ENCODE measurements at regions not wholly inside any gene's neighbourhood (a gene's known extent, or its start where the extent isn't known, plus 50 kb on each side); places are given as distances from the start of the nearest gene placed in this dataset.
"Not testable (repeated sequence)": the region's sequence is repeated elsewhere in the genome, so short reads cannot be mapped to it uniquely, and the experiment has no call there.

DNA sequence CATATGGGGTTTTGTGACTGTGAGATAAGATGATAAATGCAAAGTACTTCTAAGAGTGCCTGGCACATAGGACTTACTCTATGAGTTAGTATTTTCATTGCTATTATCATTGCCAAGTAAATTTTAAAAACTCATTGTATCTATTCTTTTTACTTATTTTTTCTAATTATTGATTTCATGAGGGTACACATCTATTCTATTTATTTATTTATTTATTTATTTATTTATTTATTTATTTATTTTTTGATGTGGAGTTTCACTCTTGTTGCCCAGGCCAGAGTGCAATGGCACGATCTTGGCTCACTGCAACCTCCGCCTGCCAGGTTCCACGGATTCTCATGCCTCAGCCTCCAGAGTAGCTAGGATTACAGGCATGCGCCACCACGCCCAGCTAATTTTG is 556.6 kb upstream of the DIAPH2 start:
- DNase-seq; intact Hi-C loops (cut with DNase I): not testable (repeated sequence)

GRCh38 chrX:96140796-96141195 is 543.8 kb upstream of the DIAPH2 start:
- intact Hi-C loops (cut with DNase I) = no loop called here

GRCh38 chrX:96147681-96148080 is 537.0 kb upstream of the DIAPH2 start:
- no peak for DNase-seq
- intact Hi-C loops (cut with DNase I) = no loop called here

More at GRCh38 chrX:96140796-96141195, 543.8 kb upstream of the DIAPH2 start:
- DNase-seq = no peak

DNA sequence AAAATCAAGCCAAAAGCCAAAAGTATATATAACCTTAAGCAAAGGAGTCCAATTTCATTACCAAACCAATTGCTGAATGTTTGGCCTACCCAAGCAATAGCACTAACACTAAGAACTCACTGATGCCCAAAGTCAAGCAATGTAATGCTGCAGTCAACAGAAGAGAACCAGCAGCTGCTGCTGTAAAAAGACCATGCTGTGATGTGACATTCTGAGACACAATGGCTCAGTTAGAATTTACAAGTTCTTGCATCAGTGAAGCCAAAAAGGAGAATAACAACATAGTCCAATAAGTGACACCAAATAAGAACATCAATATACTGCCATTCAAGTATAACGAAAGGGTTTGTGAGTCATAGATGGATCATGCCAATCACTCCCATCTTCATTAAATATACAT is 514.0 kb upstream of the DIAPH2 start:
- intact Hi-C loops (cut with DNase I) = no loop called here
- no peak for DNase-seq

GRCh38 chrX:96176921-96177320 is 507.7 kb upstream of the DIAPH2 start:
- DNase-seq = no peak
- intact Hi-C loops (cut with DNase I) = no loop called here

GRCh38 chrX:96181605-96182004 is 503.0 kb upstream of the DIAPH2 start:
- intact Hi-C loops (cut with DNase I) = no loop called here
- no peak for DNase-seq

DNA sequence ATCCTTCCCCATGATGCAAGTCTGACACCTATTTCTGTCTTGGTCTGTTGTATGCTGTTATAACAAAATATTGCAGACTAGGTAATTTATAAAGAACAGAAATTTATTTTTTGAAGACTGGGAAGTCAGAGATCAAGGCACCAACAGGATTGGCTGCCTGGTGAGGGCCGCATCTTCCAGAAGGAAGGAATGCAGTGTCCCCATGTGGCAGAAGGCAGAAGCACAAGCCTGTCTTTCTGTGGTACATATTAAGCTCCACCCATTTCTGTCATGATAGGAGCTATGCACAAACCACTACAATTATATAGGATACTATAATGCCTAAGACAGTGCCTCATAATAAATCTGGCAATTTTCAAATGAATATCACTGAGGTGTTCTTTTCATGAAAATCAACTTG is 502.3 kb upstream of the DIAPH2 start:
- intact Hi-C loops (cut with DNase I) = no loop called here
- DNase-seq = peak in 1 of 42 donors; percentile 10

DNA sequence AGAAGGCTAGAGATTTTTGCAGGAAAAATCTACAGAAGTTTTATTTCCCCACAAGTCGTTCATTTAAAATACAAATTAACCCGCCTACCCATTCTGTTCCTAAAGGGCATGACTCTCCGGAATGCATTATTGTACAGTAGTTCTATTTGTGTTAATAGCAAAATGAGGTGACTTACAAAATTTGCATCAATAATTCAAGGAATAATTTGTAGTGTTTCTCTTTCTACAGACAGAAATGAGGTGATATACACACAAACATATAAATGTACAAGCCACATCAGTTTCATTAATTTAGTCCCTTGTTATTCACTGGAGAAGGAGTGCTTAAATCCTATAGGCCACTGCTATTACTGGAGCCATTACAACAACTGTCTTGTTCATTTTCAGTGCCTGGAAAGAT is 501.3 kb upstream of the DIAPH2 start:
- DNase-seq = no peak
- intact Hi-C loops (cut with DNase I) = no loop called here

DNA sequence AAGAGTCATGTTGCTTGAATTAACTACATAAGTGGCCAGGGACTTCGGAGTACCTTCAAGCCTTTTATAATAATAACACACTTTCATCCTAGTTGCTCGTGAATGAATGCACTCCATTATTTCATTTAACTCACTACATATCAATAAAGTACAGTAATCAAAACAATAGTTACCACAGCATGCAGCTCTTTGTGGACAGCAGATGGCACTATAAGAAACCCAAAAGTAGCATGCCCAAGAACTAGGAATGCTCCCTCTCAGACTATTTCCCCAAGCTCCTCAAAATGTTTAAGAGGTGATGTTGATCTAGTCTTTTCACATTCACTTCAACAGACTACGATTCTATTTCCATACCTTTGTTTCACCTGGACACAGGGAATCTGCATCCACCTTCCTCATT is 500.8 kb upstream of the DIAPH2 start:
- DNase-seq = no peak
- intact Hi-C loops (cut with DNase I) = no loop called here

DNA sequence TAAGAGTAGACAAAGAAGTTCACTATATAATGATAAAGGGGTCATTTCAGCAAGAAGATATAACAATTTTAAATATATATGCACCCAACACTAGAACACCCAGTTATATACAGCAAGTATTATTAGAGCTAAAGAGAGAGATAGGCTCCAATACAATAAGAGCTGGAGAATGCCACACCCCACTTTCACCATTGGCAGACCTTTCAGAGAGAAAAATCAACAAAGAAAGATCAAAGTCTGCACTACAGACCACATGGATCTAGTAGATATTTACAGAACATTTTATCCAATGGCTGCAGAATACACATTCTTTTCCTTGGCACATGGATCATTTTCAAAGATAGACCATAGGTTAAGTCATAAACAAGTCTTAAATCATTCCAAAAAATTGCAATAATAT is 479.7 kb upstream of the DIAPH2 start:
- intact Hi-C loops (cut with DNase I) = no loop called here
- DNase-seq = no peak

DNA sequence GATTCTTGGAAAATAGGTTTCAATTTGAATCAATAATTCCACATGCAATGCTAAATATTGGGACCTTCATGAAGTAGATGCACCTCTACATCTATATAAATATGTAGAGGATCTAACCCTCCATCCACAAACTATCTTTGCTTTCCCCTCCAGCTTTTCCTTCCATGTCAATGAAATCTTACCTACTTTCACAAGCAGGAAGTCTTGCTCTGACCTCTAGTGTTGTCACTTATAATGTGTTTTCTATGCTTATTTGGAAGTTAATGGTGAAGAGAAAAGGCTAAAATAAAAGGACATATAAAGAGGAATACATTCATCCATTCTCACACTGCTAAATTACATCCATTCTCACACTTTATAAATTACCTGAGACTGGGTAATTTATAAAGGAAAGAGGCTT is 472.7 kb upstream of the DIAPH2 start:
- DNase-seq = no peak
- intact Hi-C loops (cut with DNase I) = no loop called here

GRCh38 chrX:96214681-96215080 is 470.0 kb upstream of the DIAPH2 start:
- DNase-seq; intact Hi-C loops (cut with DNase I): not testable (repeated sequence)

GRCh38 chrX:96224279-96224678 is 460.4 kb upstream of the DIAPH2 start:
- intact Hi-C loops (cut with DNase I) = no loop called here
- no peak for DNase-seq

DNA sequence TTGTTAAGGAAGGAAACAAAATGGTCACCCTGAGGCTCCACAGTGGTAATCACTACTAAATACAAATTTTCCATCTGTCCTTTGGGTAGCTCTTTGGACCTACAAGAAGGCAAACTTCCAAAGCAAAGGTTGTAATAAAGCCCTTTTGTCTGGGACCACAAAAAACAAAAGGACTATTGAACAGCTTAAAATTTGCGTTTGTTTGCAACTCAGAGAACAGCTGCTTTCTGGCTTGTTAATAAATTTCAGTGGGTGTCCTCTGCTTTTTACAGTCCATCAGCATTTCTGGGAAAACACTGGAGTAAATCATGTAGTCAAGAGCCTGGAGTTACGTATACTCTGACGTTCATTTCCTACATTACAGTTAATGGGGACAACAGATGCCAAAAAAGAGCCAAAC is 439.7 kb upstream of the DIAPH2 start:
- intact Hi-C loops (cut with DNase I) = no loop called here
- no peak for DNase-seq

DNA sequence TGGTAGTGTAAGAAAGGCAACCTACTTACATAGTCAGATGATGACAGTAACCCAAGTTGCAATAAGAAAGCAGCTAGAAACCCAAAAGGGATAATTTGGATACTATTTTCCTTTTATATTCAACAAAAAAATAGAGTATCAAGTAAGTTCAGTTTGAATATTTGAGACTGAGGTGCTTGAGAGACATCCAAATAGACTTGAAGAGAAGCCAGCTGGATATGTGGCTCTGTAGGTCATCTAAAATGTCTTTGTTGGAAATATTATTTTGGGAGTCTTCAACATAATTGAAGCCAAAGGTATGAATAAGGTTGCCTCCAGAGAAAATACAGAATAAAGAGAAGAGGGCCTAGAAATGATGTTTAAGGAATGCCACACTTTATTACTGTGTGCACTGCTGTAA is 438.2 kb upstream of the DIAPH2 start:
- DNase-seq = no peak
- intact Hi-C loops (cut with DNase I) = no loop called here

All from head of caudate nucleus (tissue), 42 donors.